ENCODE measurements at regions not wholly inside any gene's neighbourhood (a gene's known extent, or its start where the extent isn't known, plus 50 kb on each side); places are given as distances from the start of the nearest gene placed in this dataset.

GRCh38 chr4:96471956-96472867 is 632.3 kb downstream of the PDHA2 start:
- TF ChIP-seq CTCF (conservative IDR thresholded peaks at IDR 0.05; ENCODE audit: low read depth in 2 of 2): no peak
- TF ChIP-seq CREB1 (CRISPR knock-in tag; IDR thresholded peaks at IDR 0.05; ENCODE audit: low read depth): no peak
- TF ChIP-seq STAT1 (IDR thresholded peaks at IDR 0.05; ENCODE audit: unreplicated experiment): no peak
- no peak for TF ChIP-seq POLR2AphosphoS5 (IDR thresholded peaks at IDR 0.05; ENCODE audit: low read depth)
- TF ChIP-seq NANOG (IDR thresholded peaks at IDR 0.05; ENCODE audit: borderline replicate concordance): no peak
- TF ChIP-seq EZH2 (IDR thresholded peaks at IDR 0.05; ENCODE audit: low read depth, unreplicated experiment): no peak
- TF ChIP-seq ZNF462 (CRISPR knock-in tag; IDR thresholded peaks at IDR 0.05): no peak
- TF ChIP-seq REST (IDR thresholded peaks at IDR 0.05; ENCODE audit: unreplicated experiment): no peak
- no peak for TF ChIP-seq JUNB (IDR thresholded peaks at IDR 0.05; ENCODE audit: unreplicated experiment)

All from GM23338 (cell line).